H9 (cell line): ENCODE measurements at regions not wholly inside any gene's neighbourhood (a gene's known extent, or its start where the extent isn't known, plus 50 kb on each side); places are given as distances from the start of the nearest gene placed in this dataset.

Source experiments
- DNase-seq: peaks from one replicate; pipeline ENCODE4 v3.0.0-alpha.2; 2017
- H2AFZ ChIP-seq: one replicate; pipeline ENCODE4 v1.6.1; 2013; ENCODE audit warnings: mild to moderate bottlenecking, low read length, control low read depth, moderate library complexity
- H2AK5ac ChIP-seq: 2 replicates; pipeline ENCODE4 v1.6.1; 2013; ENCODE audit warnings: low read length, control low read depth, mixed read lengths; ENCODE audit not compliant: insufficient read length
- H2BK120ac ChIP-seq: one replicate; pipeline ENCODE4 v1.6.1; 2013; ENCODE audit warnings: low read depth, mild to moderate bottlenecking, low read length, control low read depth, inconsistent platforms; ENCODE audit not compliant: poor library complexity, severe bottlenecking
- H2BK12ac ChIP-seq: 2 replicates; pipeline ENCODE4 v1.6.1; 2013; ENCODE audit warnings: low read length, control low read depth, mixed read lengths, low read depth; ENCODE audit not compliant: insufficient read length
- H2BK15ac ChIP-seq: 2 replicates; pipeline ENCODE4 v1.6.1; 2013; ENCODE audit warnings: low read depth, low read length, control low read depth
- H2BK20ac ChIP-seq: one replicate; pipeline ENCODE4 v1.6.1; 2013; ENCODE audit warnings: low read depth, mild to moderate bottlenecking, low read length, control low read depth, inconsistent platforms; ENCODE audit not compliant: poor library complexity, severe bottlenecking
- H2BK5ac ChIP-seq: 2 replicates; pipeline ENCODE4 v1.6.1; 2013; ENCODE audit warnings: low read length, control low read depth, mixed read lengths; ENCODE audit not compliant: insufficient read length
- H3K14ac ChIP-seq: 2 replicates; pipeline ENCODE4 v1.6.1; 2013; ENCODE audit warnings: low read length, control low read depth; ENCODE audit not compliant: insufficient read depth
- H3K18ac ChIP-seq: 2 replicates; pipeline ENCODE4 v1.6.1; 2013; ENCODE audit warnings: low read depth, mild to moderate bottlenecking, mixed read lengths, low read length, control low read depth; ENCODE audit not compliant: insufficient read length
- H3K23ac ChIP-seq: 2 replicates; pipeline ENCODE4 v1.6.1; 2013; ENCODE audit warnings: low read length, control low read depth, mixed read lengths, low read depth; ENCODE audit not compliant: insufficient read length
- H3K23me2 ChIP-seq: 2 replicates; pipeline ENCODE4 v1.6.1; 2013; ENCODE audit warnings: low read depth, mild to moderate bottlenecking, mixed read lengths, low read length, control low read depth; ENCODE audit not compliant: insufficient read length, poor library complexity, severe bottlenecking
- H3K27ac ChIP-seq: 2 replicates; pipeline ENCODE4 v1.5.1; 2013; ENCODE audit warnings: low read length, control low read depth, mixed read lengths, low read depth; ENCODE audit not compliant: insufficient read length
- H3K27me3 ChIP-seq: 2 replicates; pipeline ENCODE4 v1.6.1; 2013; ENCODE audit warnings: low read length, control low read depth, inconsistent platforms; ENCODE audit not compliant: insufficient read depth
- H3K4ac ChIP-seq: 2 replicates; pipeline ENCODE4 v1.6.1; 2013; ENCODE audit warnings: low read depth, mild to moderate bottlenecking, control low read depth, inconsistent platforms, low read length, moderate library complexity
- H3K4me1 ChIP-seq: 2 replicates; pipeline ENCODE4 v1.6.1; 2013; ENCODE audit warnings: low read length, control low read depth, inconsistent platforms; ENCODE audit not compliant: insufficient read depth
- H3K4me2 ChIP-seq: 2 replicates; pipeline ENCODE4 v1.6.1; 2013; ENCODE audit warnings: low read length, control low read depth, mixed read lengths; ENCODE audit not compliant: insufficient read length, insufficient read depth
- H3K56ac ChIP-seq: 2 replicates; pipeline ENCODE4 v1.6.1; 2013; ENCODE audit warnings: low read depth, mild to moderate bottlenecking, mixed read lengths, low read length, control low read depth; ENCODE audit not compliant: insufficient read length
- H3K79me1 ChIP-seq: 2 replicates; pipeline ENCODE4 v1.6.1; 2013; ENCODE audit warnings: low read depth, mild to moderate bottlenecking, moderate library complexity, low read length, control low read depth, inconsistent platforms; ENCODE audit not compliant: insufficient read depth, poor library complexity, severe bottlenecking
- H3K79me2 ChIP-seq: 2 replicates; pipeline ENCODE4 v1.6.1; 2013; ENCODE audit warnings: low read length, control low read depth, inconsistent platforms; ENCODE audit not compliant: insufficient read depth
- H3K9ac ChIP-seq: 2 replicates; pipeline ENCODE4 v1.6.1; 2013; ENCODE audit warnings: low read length, control low read depth, mixed read lengths; ENCODE audit not compliant: insufficient read length; ENCODE audit errors: extremely low read depth
- H3K9me3 ChIP-seq: one replicate; pipeline ENCODE4 v1.6.1; 2013; ENCODE audit warnings: low read depth, low read length, inconsistent platforms; ENCODE audit not compliant: control insufficient read depth
- H3T11ph ChIP-seq: one replicate; pipeline ENCODE4 v1.6.1; 2013; ENCODE audit warnings: mild to moderate bottlenecking, low read length, control low read depth, inconsistent platforms
- H4K20me1 ChIP-seq: one replicate; pipeline ENCODE4 v1.6.1; 2013; ENCODE audit not compliant: control insufficient read depth, insufficient read length, insufficient read depth
- H4K5ac ChIP-seq: 2 replicates; pipeline ENCODE4 v1.6.1; 2013; ENCODE audit warnings: low read depth, mild to moderate bottlenecking, mixed read lengths, low read length, control low read depth; ENCODE audit not compliant: insufficient read length
- H4K8ac ChIP-seq: replicated peaks from 2 replicates; pipeline ENCODE4 v1.6.1; 2013; ENCODE audit warnings: low read length, control low read depth, mixed read lengths, low read depth; ENCODE audit not compliant: insufficient read length
- H4K91ac ChIP-seq: 2 replicates; pipeline ENCODE4 v1.6.1; 2013; ENCODE audit warnings: low read depth, mild to moderate bottlenecking, moderate library complexity, mixed read lengths, low read length, control low read depth; ENCODE audit not compliant: insufficient read length
- H3K27ac Mint-ChIP-seq, 3 experiments: 2 replicates in 2 of 3; 3 replicates in 1 of 3; pipeline ENCODE4 v1.8.0; 2020 to 2021; ENCODE audit warnings: mixed read lengths in 3 of 3, mild to moderate bottlenecking in 1 of 3, moderate library complexity in 1 of 3
- H3K27me3 Mint-ChIP-seq: 2 replicates; pipeline ENCODE4 v1.8.0; 2021; ENCODE audit warnings: low read depth, mild to moderate bottlenecking, moderate library complexity, mixed read lengths
- H3K36me3 Mint-ChIP-seq, 3 experiments: 2 replicates in 2 of 3; 3 replicates in 1 of 3; pipeline ENCODE4 v1.8.0; 2020 to 2021; ENCODE audit warnings: low read depth in 3 of 3, mixed read lengths in 3 of 3; ENCODE audit not compliant: insufficient read depth in 1 of 3
- H3K4me1 Mint-ChIP-seq, 2 experiments: 2 replicates each; pipeline ENCODE4 v1.8.0; 2020; ENCODE audit warnings: mixed read lengths in 2 of 2
- H3K4me3 Mint-ChIP-seq, 2 experiments: 2 replicates in 1 of 2; 3 replicates in 1 of 2; pipeline ENCODE4 v1.8.0; 2020 to 2021; ENCODE audit warnings: mild to moderate bottlenecking in 2 of 2, mixed read lengths in 2 of 2, moderate library complexity in 1 of 2
- H3K9me3 Mint-ChIP-seq, 2 experiments: 2 replicates in 1 of 2; 3 replicates in 1 of 2; pipeline ENCODE4 v1.8.0; 2020; ENCODE audit warnings: mild to moderate bottlenecking in 2 of 2, mixed read lengths in 2 of 2, moderate library complexity in 1 of 2
- WGBS: extraction: QIAGEN DNeasy Blood & Tissue Kit; methylation state at CpG from one replicate; pipeline ENCODE4 v1.1.7; 2013; ENCODE audit warnings: missing lambda C conversion rate, low lambda C conversion rate, mixed read lengths; ENCODE audit not compliant: insufficient read length; ENCODE audit errors: extremely low coverage; 5-methylcytosine and 5-hydroxymethylcytosine counted together
- TF ChIP-seq, protein P1 (sequence below): fragments of 200-600 bp; sonication (generic); conservative IDR thresholded peaks from 3 replicates; pipeline ENCODE4 v1.8.0; 2021; ENCODE audit warnings: antibody characterized with exemption, mild to moderate bottlenecking

DNA sequence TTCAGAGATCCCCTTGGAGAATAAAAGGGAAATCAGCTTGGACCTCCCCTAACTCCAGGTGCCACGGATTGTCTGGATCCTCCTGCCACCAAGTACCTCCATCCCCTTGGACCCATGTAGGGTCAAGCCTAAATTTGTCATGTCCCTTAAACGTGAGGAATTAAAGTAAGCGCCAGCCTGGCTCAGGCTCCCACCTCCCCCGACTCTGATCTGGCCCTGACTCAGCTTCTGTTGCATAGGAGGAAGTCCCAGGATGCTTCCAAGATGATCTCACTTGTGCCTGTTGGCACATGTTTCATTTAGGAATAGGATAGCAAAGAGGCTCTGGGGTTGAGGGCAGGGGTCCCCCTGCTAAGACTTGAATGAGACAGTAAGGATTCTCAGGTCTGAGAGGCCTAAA lies 231.9 kb upstream of the JUN start:
- no peak overlapping the region for H4K8ac ChIP-seq
- no peak overlapping the region for H4K5ac ChIP-seq
- H3K56ac ChIP-seq: no peak overlapping the region
- H3K79me2 ChIP-seq: no peaks in the 10 kb centered on the region
- no peak overlapping the region for H2BK120ac ChIP-seq
- H3K79me1 ChIP-seq: no peaks in the 10 kb centered on the region
- no peak overlapping the region for H3K14ac ChIP-seq
- H3K9ac ChIP-seq: no peak overlapping the region
- H2BK5ac ChIP-seq: no peak overlapping the region
- DNase-seq: no peak
- H3K9me3 ChIP-seq: no peaks in the 10 kb centered on the region
- H4K91ac ChIP-seq: no peak overlapping the region
- H2BK20ac ChIP-seq: no peak overlapping the region
- no peak overlapping the region for H3K27ac ChIP-seq
- H3T11ph ChIP-seq: no peak overlapping the region
- no peak overlapping the region for H3K23ac ChIP-seq
- no peak overlapping the region for H3K4me3 Mint-ChIP-seq
- no peak overlapping the region for H2AFZ ChIP-seq
- H3K4me1 Mint-ChIP-seq: peaks cover 46 to 49% of the 10 kb centered on the region in 2 experiments
- no peaks in the 10 kb centered on the region for H4K20me1 ChIP-seq
- WGBS: no CpG with 5 or more reads among the region's 4 CpGs
- H3K4ac ChIP-seq: no peak overlapping the region
- H3K4me2 ChIP-seq: no peak overlapping the region
- no peaks in the 10 kb centered on the region; the same call in 1 of the 2 replicates for H3K4me1 ChIP-seq
- H3K27me3 ChIP-seq: no peaks in the 10 kb centered on the region
- H3K27me3 Mint-ChIP-seq: peaks cover 3% of the 10 kb centered on the region
- no peak overlapping the region for H3K18ac ChIP-seq
- H2AK5ac ChIP-seq: no peak overlapping the region
- H3K27ac Mint-ChIP-seq: peak overlapping the region in 1 of 3 experiments; percentile 72; a peak in 2 of 7 replicates
- no peak overlapping the region for H2BK12ac ChIP-seq
- H2BK15ac ChIP-seq: no peak overlapping the region
- peaks cover 0 to 12% (median 0%) of the 10 kb centered on the region in 3 experiments; a peak in 5 of 7 replicates for H3K36me3 Mint-ChIP-seq
- H3K9me3 Mint-ChIP-seq: peaks cover 5 to 6% of the 10 kb centered on the region in 2 experiments; a peak in 2 of 5 replicates
- TF ChIP-seq, protein P1, sequence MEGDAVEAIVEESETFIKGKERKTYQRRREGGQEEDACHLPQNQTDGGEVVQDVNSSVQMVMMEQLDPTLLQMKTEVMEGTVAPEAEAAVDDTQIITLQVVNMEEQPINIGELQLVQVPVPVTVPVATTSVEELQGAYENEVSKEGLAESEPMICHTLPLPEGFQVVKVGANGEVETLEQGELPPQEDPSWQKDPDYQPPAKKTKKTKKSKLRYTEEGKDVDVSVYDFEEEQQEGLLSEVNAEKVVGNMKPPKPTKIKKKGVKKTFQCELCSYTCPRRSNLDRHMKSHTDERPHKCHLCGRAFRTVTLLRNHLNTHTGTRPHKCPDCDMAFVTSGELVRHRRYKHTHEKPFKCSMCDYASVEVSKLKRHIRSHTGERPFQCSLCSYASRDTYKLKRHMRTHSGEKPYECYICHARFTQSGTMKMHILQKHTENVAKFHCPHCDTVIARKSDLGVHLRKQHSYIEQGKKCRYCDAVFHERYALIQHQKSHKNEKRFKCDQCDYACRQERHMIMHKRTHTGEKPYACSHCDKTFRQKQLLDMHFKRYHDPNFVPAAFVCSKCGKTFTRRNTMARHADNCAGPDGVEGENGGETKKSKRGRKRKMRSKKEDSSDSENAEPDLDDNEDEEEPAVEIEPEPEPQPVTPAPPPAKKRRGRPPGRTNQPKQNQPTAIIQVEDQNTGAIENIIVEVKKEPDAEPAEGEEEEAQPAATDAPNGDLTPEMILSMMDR: no peak
- no peaks in the 10 kb centered on the region for H3K23me2 ChIP-seq
